Left lung (tissue), 4 donors: ENCODE measurements at regions not wholly inside any gene's neighbourhood (a gene's known extent, or its start where the extent isn't known, plus 50 kb on each side); places are given as distances from the start of the nearest gene placed in this dataset.

ENCODE experiments used
- ATAC-seq: fragments of 200-7000 bp; cut with Tn5 transposase; one replicate; pipeline ENCODE4 v1.9.1; 2020; ENCODE audit warnings: moderate library complexity
- DNase-seq, 4 donors: peaks; one replicate each; pipeline ENCODE4 v3.0.0-alpha.2; 2013 to 2020
- H3K27ac ChIP-seq, 2 donors: fragments of 200-600 bp; sonication (generic) in 1 of 2; one replicate each; pipeline versions ENCODE4 v1.5.0 to v1.8.0; 2020 to 2021
- H3K27me3 ChIP-seq, 2 donors: fragments of 200-600 bp; sonication (generic) in 1 of 2; one replicate each; pipeline versions ENCODE4 v1.5.0 to v1.8.0; 2020 to 2021
- H3K36me3 ChIP-seq, 2 donors: fragments of 200-600 bp; sonication (generic) in 1 of 2; one replicate each; pipeline versions ENCODE4 v1.5.0 to v1.8.0; 2020 to 2021
- H3K4me1 ChIP-seq, 2 donors: fragments of 200-600 bp; one replicate each; pipeline ENCODE4 v1.8.0; 2021
- H3K4me3 ChIP-seq, 2 donors: fragments of 200-600 bp; sonication (generic) in 1 of 2; one replicate each; pipeline versions ENCODE4 v1.5.0 to v1.8.0; 2020 to 2021; ENCODE audit warnings: mild to moderate bottlenecking in 1 of 2
- H3K9me3 ChIP-seq, 2 donors: fragments of 200-600 bp; sonication (generic) in 1 of 2; one replicate each; pipeline versions ENCODE4 v1.5.0 to v1.8.0; 2020 to 2021
- CTCF ChIP-seq, 2 donors: fragments of 200-600 bp; sonication (generic) in 1 of 2; IDR thresholded peaks; one replicate each; pipeline versions ENCODE4 v1.5.0 to v1.8.0; 2021; ENCODE audit warnings: antibody characterized with exemption in 2 of 2
- intact Hi-C, 2 donors: fragments of 100-400 bp; cut with DNase I; formaldehyde crosslinking; loops; one replicate each; pipeline versions ENCODE4 v1.11.2 to v1.14.2; 2022
- donor health status: DM: no; HTN: yes; CAD: no.
- donor health status: DM: no; HTN: no; CAD: no.

- intact Hi-C loops = no loop called here
- Histone ChIP-seq H3K36me3 (no peaks in the 10 kb centered on the region), H3K27me3 (peaks cover 0 to 5% of the 10 kb centered on the region in 2 donors), H3K27ac (no peak overlapping the region), H3K4me1 (no peaks in the 10 kb centered on the region), H3K9me3 (no peaks in the 10 kb centered on the region), H3K4me3 (no peak overlapping the region)
- ATAC-seq (no peak), DNase-seq (no peak)
- no peak for TF ChIP-seq CTCF (IDR thresholded peaks at IDR 0.05)
Observed at GRCh38 chr20:57112448-57112847, 154.0 kb downstream of the BMP7 start.

GRCh38 chr20:57114290-57115005 lies 152.0 kb downstream of the BMP7 start:
- no peaks in the 10 kb centered on the region for H3K36me3 ChIP-seq
- ATAC-seq (no peak), DNase-seq (no peak)
- intact Hi-C loops = no loop called here
- no peak for TF ChIP-seq CTCF (IDR thresholded peaks at IDR 0.05)
- no peak overlapping the region for H3K4me3 ChIP-seq
- no peaks in the 10 kb centered on the region for H3K4me1 ChIP-seq
- H3K27ac ChIP-seq = no peak overlapping the region
- peaks cover 0 to 5% of the 10 kb centered on the region in 2 donors for H3K27me3 ChIP-seq
- H3K9me3 ChIP-seq = no peaks in the 10 kb centered on the region

- Histone ChIP-seq H3K4me1 (no peaks in the 10 kb centered on the region), H3K4me3 (no peak overlapping the region), H3K36me3 (no peaks in the 10 kb centered on the region), H3K9me3 (no peaks in the 10 kb centered on the region), H3K27ac (no peak overlapping the region), H3K27me3 (peaks cover 0 to 5% of the 10 kb centered on the region in 2 donors)
- no peak for TF ChIP-seq CTCF (IDR thresholded peaks at IDR 0.05)
- ATAC-seq (no peak), DNase-seq (no peak)
- intact Hi-C loops = no loop called here
Observed at GRCh38 chr20:57117296-57117695, 149.1 kb downstream of the BMP7 start.

GRCh38 chr20:57118107-57118769 lies 148.2 kb downstream of the BMP7 start:
- DNase-seq = no peak
- Histone ChIP-seq H3K9me3 (no peaks in the 10 kb centered on the region), H3K27ac (no peak overlapping the region), H3K27me3 (peaks cover 0 to 6% of the 10 kb centered on the region in 2 donors), H3K4me1 (no peaks in the 10 kb centered on the region), H3K36me3 (no peaks in the 10 kb centered on the region), H3K4me3 (no peak overlapping the region)
- ATAC-seq = no peak
- TF ChIP-seq CTCF (IDR thresholded peaks at IDR 0.05) = no peak
- intact Hi-C loops = no loop called here
